T-helper 1 cell treated with Interleukin-12 subunit alpha and Interleukin-12 subunit beta and Interleukin-4 antibody, amounts not matched to agents 30 ng/mL and 1 ng/mL, for 36 hours (primary cell): ENCODE measurements at regions not wholly inside any gene's neighbourhood (a gene's known extent, or its start where the extent isn't known, plus 50 kb on each side); places are given as distances from the start of the nearest gene placed in this dataset.

ENCODE experiments used
- intact Hi-C: fragments of 100-400 bp; cut with micrococcal nuclease; formaldehyde crosslinking; loops from one replicate; pipeline ENCODE4 v1.15.1; 2024

DNA sequence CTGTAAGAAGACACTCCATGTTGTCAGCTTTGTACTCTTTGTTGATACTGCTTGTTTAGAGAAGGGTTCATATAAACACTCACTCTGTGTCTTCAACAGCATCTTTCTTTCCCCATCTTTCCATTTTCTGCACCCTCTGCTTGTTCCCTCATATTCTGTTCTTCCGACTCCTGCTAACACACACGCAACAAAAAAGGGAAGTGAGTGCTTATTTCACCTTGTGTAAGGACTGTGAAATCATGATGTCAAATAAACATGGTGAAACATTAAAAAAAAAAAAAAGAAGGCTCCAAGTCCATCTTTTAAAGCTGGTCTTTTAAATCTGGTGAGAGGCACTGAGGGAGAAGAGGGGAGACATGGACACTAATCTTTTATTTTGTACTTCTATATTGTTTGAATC, 145.4 kb downstream of the RPAP3 start:
- intact Hi-C loops, result no loop called here

DNA sequence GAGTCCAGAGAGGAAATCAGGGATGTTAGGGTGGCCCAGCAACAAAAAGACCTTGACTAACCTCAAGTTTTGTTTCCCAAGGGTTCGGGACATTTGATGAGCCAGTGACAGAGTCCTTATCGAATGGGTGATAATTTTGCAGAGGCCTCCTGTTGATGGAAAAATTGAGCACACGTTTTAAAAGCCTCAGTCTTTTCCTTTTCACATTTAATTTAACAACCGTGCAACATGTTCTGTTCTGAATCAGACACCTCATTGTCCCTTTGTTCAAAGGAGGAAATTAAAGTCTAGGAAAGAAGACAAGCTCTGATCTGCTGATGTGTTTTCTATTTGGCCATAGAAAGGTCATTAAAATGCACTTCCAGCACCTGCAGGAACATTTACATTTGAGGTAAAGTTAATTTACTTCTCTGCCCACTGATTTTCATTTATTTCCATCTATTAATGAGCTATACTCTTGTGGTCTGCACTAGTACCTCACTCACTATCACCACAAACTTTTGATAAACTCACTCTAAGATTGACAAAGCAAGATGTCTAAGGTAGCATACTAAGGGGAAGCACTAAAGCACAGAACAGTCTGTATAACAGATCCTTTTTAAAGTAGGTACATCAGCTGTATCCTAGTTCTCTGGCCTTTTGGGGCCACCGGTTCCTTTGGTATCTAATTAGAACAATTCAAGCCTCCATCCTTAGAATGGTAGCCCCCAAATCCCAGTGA, 147.0 kb downstream of the RPAP3 start:
- intact Hi-C loops, result no loop called here

DNA sequence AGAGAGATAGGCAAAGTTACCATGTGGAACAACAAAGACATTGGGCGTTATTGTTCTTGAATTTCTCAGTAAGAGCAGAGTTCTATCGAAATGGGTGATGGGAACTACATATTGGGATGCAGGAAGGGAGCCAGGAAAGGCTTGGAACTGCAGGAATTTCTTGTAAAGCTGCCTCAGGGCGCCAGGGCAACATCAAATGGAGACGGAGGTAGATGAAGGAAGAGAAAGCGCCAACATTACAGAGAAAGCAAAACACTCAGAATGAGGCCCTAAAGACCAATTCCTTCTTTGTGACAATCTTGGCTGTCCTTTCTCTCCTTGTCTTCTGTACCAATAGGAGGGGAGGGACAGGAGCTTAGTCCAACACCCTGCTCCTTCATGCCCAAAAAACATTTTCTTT, 148.4 kb downstream of the RPAP3 start:
- intact Hi-C loops, result no loop called here

DNA sequence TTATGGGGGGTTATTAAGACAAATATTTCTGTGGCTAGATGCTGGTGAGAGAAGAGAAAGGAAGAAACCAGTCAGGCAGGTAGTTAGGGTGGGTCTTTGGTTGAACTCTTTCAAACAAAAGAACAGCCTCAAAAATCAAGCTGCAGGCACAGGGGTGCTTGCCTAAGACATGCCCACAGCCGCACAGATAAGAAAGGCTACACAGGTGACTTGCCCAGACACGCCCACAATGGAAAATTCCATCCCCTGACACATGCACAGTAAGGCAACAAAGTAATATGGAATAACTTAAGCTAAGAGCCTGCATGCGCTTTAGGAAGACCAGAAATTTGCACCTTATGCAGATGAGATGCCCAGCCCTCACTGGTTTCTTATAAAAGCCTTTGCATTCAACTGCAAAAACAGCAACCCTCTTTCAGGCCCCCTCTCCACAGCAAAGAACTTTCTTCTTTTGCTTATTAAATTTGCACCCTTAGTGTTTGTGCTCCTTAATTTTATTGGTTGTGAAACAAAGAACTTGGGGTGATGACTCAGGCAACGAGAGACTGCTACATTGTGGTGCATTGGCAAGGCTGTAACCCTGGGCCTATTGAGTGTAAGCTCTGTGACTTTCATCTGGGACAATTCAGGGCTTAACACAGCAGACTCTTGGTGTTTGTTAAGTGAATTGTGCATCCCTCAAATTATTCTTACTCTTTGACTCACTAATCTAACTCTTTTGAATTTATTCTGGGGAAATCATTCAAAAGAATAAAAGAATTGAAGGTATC, 149.4 kb downstream of the RPAP3 start:
- intact Hi-C loops, result no loop called here

DNA sequence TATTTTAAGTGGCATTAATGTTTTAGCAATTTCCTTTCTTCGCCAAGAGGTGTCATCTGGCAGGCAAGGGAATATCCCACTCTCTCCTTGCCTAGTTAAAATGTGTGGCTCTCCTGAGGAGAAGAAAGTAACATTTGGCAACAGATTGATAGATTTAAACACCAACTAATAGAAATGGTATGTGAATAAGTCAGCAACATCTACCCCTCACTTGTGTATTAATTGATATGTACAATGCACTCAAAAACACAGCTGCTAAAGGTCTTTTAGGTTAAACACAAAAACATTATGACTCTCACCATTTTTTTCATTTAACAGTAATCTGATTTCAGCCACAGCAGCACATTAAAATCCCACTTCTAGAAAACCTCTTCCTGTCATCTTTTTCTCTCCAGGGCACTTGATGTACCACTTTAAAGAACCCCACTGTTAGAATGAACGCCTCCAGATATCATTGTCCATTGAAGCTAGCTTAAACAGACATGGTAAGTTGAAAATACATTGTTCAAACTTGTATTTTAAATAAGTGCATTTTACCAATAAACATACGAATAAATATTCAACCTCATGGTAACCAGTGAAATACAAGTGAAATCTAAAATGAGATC, 151.7 kb downstream of the RPAP3 start:
- intact Hi-C loops, result no loop called here

DNA sequence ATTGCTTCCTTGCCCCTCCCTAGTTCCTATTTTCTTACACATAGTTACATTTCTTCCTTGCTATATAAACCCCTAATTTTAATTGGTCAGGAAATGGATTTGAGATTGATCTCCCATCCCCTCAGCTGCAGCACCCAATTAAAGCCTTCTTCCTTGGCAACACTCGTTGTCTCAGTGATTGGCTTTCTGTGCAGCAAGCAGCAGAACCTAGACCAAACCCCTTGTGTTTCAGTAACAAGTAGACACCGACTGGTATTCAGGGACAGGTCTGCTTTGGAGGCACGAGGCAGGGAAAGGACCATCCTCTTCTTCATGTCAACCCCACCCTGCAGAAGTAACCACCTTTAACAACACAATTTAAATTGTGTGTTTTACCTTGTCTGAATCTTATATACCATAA, 152.6 kb downstream of the RPAP3 start:
- intact Hi-C loops, result no loop called here

DNA sequence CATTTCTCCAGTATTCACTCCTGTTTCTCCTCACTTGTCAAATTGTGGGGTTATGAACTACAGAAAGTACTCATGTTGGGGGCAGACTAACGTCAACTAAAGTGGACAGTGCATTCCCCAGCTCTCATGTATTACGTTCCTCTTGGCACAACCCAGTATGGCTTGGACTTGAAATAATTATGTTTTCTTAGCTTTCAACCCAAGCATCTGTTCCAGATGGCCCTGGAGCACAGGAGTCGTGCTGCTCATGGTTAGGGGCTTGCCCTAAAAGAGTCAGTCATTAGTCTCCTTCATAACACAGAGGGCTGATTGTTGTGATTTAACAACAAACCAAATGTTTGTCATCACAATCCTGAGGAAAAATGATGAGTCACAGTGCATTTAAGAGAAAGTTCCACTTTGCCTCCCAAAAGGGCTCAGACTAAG, 154.4 kb downstream of the RPAP3 start:
- intact Hi-C loops, result no loop called here

DNA sequence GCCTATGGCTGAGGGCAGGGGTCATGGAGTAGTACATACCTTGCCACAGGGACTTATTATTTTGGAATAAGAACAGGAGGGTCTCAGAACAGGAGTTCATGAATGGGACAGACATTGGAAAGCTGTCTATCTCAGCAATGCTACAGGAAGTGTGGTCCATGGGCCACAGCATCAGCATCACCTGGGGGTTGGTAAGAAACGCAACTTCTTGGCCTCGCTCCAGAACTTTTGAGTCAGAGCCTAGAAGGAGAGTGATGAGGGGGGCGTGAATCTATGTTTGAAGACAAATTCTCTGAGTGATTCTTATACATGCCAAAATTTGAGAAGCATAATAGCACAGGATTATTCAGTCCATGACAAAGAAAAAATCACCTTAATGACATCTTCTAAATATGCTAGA, 156.6 kb downstream of the RPAP3 start:
- intact Hi-C loops, result no loop called here

DNA sequence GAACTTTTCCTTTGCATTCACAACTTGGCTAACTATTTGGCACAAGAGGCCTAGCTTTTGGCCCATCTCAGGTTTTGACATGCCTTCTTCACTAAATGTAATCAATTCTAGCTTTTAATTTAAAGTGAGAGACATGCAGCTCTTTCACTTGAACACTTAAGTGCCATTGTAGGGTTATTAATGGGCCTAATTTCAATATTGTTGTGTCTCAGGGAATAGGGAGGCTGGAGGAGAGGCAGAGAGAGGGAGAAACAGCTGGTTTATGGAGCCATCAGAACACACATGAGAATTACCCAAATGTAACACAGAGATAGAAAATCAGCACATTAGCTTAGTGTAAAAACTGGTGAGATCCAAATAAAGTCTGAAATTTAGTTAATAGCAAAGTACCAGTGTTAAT, 157.4 kb downstream of the RPAP3 start:
- intact Hi-C loops, result no loop called here

DNA sequence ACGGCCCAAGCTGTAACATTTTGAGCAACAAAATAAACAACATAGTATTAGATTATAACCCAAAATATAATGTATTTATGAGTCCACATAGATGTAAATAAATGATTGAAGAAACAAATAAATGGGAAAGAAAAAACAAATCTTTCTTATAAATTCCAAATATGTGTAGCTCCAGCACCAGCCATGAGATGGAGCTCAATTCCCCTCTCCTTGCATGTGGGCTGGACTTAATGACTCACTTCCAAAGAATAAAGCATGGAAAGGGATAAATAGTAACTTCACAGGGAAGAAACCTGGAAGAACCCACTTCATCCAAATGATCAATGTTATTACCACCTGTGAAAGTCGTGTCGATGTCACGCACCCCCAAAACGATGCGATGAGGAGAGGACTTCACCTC, 158.8 kb downstream of the RPAP3 start:
- intact Hi-C loops, result no loop called here

DNA sequence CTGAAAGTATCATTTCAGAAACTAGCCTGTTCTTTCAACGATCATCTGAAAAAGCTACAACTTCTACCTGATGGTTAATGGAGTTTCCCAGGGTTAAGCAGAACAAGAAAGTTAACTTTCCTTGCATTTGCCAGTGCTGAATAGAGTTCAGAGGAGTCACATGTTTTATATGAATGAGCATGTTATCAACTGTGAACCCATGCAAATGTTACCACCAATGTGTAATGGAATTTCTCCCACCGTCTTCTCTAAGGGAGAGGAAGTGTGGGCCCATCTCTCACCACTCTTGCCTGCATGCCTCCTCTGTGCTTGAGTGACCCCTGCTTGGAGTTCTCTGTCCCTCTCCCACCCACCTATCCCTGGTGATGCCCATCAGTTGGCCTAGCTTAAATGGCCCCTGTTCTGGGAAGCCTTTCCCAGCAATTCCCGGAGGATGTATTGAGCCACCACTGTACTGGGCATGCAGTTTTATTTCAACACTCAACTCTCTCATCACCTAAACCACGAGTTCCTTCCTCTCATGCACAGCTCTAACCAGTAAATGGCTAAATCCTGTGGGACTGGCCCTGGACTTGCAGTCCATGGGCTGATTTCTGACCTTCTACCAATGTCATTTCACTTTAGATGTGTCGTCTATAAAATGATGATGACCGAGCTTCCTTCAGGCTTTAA, 159.8 kb downstream of the RPAP3 start:
- intact Hi-C loops, result no loop called here

DNA sequence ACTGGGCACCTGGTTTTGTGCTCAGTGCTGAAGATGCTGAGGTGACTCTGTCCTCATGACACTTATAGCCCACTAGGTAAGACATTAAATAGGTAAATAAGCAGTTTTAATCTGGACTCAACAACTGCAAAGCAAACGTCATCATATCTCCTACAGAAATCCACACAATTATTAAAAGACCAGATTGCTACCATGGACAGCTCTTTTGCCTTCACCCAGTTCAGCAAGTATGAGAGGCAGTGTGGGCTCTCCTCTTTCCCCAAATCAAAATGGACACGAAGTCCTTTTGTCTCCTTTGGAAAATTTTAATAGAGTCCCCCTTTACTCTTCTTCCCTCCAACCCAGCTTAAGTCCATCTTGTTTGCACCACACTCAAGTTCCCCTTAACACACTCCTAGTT, 171.1 kb downstream of the RPAP3 start:
- intact Hi-C loops, result no loop called here

DNA sequence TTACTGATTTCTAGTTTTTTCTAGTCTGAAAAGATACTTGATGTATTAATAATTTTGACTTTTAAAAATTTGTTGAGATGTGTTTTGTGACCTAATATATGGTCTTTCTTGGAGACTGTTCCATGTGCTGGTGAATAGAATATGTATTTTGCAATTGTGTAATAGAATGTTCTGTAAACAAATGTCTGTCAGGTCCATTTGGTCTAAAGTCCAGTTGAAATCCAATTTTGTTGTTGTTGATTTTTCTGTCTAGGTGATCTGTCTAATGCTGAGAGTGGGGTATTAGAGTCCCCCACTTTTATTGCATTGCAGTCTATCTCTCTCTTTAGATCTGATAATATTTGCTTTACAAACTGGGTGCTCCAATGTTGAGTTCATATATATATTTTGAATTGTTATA, 175.8 kb downstream of the RPAP3 start:
- intact Hi-C loops, result no loop called here

DNA sequence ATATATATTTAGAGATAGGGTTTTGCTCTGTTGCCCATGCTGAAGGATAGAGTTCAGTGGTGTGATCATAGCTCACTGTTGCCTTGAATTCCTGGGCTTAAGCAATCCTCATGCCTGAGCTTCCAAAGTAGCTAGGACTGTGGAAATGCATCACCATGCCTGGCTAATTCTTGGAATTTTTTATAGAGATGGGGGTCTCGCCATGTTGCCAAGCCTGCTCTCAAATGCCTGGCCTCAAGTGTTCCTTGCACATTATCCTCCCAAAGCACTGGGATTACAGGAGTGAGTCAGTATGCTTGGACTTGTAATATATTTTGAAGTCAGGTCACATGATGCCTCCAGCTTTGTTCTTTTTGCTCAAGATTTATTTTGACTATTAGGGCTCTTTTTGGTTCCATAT, 178.0 kb downstream of the RPAP3 start:
- intact Hi-C loops, result no loop called here

DNA sequence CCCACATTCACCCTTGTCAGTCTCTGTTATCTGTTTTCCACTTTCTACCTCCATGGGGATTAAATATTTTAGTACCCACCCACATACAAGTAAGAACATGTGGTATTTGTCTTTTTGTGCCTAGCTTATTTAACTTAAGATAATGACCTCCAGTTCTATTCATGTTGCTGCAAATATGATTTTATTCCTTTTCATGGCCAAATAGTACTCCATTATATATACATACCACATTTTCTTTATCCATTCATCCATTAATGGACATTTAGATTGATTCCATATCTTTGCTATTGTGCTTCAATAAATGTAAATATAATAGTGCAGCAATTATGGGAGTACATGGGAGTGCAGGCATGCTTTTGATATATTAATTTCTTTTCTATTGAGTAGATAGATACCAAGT, 185.8 kb downstream of the RPAP3 start:
- intact Hi-C loops, result no loop called here

DNA sequence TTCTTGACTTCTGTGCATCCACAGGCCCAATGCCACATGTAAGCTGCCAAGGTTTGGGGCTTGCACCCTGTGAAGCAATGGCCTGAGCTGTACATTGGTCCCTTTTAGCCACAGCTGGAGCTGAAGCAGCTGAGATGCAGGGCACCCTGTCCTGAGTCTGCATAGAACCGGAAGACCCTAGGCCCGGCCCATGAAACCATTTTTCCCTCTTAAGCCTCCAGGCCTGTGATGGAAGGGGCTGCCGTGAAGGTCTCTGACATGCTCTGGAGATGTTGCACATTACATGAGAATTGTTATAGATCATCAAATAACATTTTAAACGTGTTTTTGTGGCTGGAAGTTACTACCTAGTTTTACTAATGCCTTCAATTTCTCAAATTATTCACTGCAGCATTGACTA, 188.7 kb downstream of the RPAP3 start:
- intact Hi-C loops, result no loop called here

DNA sequence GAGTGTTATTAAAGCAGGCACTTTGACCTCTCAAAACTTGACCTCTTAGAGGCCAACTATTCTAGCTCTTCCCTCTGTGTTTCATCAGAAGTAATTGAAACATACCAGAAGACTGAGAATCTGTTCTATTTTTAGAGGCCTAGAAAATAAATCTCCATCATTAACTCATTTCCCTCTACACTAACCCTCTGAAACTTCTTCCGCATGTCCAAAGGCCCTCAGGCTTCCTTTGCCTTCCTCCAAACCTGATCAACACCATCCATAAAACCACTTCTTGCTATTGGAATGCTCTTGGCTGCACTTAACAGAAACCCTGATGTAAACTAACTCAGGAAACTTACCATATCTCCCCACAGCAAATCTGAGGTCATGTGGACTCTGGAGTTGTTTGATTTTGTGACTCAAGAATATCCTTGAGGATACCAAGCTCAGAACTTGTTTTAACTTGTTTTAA, 196.4 kb downstream of the RPAP3 start:
- intact Hi-C loops, result no loop called here

DNA sequence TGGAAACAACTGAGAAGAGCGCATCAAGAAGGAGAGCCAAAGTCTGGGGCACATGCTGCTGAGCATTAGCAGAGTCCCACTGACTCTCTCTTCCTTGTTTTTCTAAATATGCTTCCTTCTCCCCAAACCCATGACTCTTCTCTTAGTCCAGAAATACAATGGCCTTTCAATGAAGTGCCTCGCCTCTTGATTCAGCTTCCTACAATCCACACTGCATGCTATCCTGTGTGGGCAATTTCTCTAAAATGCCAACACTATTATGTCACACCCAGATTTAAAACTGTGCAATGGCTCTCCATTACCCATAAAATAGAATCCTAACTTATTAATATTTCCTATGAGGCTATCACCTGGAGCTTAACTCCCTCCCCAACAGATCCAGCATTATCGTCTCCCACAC, 198.6 kb downstream of the RPAP3 start:
- intact Hi-C loops, result no loop called here

DNA sequence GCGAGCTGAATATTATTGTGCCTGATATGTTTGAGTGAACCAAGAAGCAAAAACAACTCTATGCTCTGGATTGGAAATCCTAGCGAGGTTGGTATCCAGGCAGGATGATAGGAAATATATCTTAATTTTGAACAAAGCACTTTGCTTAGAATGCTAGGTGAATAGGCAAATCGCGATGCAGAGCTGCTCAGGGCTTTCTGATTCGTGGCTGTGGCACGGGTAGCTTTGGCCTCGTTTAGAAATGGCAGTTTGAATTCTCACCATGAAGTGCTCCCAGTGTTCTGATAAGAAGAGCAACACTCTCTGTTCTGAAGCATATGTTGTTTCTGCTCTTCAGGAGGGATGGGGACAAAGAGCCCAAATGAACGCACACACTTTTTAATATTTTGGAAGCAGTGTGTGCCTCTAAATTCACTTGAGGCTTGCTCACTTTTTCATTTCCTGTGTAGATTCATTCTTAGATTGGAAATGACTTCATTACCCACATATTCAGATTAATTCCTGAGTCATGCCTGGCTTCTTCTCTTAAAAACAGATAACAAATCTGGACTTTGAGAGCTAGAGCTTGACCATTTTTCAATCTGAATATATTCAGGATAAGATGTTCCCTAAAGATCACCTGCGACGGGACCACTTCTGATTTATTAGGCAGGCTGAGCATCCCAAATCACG, 200.9 kb downstream of the RPAP3 start:
- intact Hi-C loops, result no loop called here

DNA sequence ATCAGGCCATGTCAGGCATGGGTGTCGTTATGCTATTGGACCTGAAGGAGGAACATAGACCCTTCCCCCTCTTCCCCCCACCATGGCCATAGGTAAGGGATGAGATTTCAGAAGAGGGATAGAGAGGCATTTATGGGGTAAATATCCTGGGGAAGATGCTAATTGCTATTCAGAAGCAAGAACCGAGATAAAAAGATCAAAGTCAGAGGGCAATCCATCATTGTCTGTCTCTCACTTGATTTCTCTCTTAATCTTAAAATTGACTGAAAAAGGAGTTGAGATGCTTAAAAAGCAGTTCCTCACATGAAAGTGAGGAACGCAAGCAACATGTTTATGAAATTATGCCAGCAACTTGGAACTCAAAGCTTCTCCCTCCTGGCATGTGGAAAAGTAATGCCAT, 212.0 kb downstream of the RPAP3 start:
- intact Hi-C loops, result no loop called here

DNA sequence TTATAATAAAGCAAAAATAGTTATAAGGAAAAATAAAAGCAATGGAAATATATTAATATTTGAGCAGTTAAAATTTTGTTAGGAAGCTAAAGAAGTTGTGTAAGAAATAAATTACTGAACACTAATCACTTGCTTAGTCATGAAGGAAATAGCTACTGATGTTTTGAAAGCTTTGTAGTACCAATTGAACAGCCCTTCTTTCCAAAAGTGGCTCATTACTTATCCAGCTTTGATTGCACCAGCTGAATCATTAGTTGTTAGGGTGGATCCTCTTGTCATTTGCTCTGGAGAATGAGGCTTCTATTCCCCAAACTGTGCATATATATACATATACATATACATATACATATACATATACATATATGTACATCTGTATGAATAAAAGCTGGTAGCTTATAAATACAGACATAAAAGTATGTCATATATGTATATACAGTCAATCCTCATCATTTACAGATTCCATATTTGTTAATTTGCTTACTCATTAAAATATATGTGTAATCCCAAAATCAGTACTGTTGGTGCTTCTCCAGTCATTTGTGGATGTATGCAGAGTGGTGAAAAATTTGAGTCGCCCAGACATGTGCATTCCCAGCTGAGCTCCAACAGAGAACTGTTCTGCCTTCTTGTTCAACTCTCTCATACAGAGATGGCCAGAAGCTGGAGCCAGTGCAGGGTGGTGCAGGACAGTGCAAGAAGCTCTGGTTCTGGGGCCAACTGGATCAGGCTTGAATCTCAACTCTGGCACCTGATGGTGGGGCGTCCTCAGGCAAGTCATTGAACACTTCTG, 214.1 kb downstream of the RPAP3 start:
- intact Hi-C loops, result no loop called here
